ENCODE measurements at regions not wholly inside any gene's neighbourhood (a gene's known extent, or its start where the extent isn't known, plus 50 kb on each side); places are given as distances from the start of the nearest gene placed in this dataset.

DNA sequence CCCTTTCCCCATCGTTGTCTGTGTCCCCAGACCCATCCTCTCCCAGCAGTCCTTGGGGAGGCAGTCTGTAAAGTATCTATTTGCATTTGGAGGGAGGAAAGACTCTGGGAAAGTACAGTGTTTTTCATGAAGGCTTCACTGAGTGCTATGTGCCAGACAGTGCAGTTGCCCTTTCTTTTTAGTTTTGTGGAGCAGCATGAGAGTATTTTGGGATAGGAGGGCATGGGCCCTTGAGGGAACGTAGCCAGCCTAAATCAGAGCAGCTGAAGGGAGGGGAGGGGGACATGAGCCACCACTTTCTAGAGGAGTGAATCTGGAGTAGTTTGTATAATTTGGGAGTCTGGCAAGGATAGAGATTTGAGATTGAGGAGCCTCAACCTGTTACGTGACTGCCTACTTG lies 404.0 kb upstream of the KAZN start:
- no peak for DNase-seq (ENCODE audit: low spot score)

DNA sequence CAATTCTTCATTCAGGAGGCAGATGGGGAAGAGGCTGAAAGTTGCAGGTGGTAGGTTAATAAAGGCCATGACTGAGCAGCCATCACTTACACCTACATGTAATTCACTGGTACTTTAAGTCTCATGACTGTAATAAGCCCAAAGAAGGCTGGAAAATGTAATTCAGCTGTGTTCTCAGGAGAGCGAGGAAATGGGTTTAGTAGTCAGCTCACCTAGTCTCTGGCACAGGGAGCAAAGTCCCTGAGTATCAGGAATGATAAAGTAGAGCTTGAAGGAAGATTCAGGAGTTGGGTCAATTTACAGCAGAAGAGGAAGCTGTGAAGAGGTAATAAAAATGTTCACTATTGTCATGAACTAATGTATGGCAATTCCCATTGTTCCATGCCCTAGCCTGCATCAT lies 393.4 kb upstream of the KAZN start:
- DNase-seq (ENCODE audit: low spot score) = no peak

DNA sequence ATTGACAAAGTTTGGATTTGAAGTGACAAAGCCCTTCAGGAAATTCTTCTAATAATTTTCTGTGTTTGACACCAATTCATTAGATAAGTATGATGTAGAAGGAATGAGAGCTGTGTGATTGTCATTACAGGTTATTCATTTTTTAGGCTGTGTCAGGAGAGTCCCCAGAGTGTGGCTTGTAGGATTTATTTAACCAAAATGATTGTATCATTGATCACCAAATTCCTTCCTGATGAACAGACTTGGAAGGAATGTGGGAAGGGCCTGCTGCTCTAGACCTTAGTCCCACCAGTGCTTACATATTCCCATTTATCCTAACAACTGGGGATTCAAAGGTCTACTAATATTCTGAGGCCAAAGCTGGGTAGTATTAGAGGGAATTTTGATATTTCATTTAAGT lies 383.3 kb upstream of the KAZN start:
- DNase-seq (ENCODE audit: low spot score) = no peak

DNA sequence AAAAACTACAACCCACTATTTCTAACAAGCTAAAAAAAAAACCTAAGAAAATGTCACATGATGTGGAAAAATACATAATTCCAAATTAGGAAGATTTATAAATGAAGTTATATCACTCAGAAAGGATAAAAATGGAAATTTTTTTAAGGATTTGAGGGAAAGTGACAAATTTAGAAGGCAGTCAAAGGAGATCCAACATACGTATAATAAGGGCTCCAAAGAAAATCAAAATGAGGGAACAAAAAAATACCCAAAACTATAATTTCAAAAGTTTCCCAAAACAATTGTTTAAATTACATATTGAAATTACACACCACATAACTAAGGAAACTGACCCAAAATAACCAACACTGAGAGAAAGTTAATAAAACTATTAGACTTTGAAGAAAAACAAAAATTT lies 381.1 kb upstream of the KAZN start:
- DNase-seq (ENCODE audit: low spot score) = no peak

DNA sequence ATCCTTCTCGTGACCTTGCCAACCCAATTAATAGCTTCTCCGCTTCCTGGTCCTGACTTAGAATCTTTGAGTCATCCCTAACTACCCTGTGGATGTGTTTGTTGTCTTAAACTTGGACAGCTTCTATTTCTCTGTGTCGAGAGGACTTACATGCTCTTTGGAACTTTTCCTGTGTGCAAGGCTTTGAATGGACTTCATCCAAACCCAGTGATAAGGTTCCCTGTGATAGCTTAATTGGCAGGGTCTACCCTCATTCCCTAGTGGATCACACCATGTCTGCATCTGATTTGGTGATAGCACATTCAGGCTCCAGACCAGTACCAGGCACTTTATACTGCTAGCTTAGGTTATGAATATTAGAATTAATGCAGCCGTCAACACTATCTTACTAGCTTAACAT lies 378.2 kb upstream of the KAZN start:
- DNase-seq (ENCODE audit: low spot score) = no peak

DNA sequence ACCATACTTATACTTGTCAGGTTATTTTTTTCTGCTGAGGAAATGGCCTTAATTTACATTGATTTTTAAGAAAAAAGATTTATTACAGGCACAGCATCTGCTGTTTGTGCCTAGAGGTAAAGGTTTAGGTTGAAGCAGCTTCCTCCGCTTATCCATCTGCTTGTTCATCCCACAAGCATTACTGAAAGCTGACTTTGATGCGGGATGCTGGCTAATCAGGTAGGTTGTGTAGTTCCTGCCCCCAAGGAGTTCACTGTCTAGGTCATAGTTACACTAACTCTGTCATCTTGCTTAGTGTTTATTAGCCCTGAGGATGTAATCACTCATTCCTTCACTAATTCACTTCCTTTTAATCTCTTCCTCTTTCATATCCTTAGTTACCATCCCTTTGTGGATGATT lies 377.7 kb upstream of the KAZN start:
- no peak for DNase-seq (ENCODE audit: low spot score)

DNA sequence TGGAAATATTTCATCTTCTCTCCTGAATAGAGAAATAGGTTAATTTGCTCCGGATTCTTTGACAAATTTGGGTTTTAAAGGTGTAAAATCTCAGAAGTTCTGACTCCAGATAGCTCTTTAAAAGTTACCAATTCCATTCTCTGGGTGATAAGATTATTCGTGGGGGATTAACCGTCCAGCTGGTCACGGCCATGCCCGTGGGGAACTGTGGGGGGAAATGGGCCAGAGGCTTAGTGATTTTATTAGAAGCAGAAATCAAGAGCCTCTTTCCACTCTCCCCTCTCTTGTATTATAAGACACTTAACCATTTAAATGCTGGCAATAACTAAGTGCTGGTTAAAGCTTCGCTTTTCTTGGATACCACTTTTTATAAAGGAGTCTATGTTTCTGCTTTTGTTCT lies 376.4 kb upstream of the KAZN start:
- DNase-seq (ENCODE audit: low spot score) = no peak

DNA sequence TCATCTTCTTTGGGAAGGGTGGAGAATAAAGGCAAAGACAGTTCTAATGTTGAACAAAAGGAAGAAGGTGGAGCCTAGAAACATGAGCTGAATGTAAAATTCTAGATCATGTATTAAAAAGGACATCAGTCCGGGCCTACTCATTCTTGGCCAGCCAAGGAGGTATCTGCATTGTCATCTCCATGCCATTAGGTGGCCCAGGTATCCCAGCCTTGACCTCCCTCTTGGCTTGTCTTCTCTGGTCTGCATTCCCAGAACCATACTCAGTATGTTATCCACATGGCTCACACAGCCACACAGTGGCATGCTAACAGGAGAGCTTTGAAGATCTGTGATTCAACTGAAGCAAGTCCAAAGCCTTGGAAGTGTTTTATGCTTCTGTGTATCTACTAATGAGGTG lies 369.8 kb upstream of the KAZN start:
- no peak for DNase-seq (ENCODE audit: low spot score)

DNA sequence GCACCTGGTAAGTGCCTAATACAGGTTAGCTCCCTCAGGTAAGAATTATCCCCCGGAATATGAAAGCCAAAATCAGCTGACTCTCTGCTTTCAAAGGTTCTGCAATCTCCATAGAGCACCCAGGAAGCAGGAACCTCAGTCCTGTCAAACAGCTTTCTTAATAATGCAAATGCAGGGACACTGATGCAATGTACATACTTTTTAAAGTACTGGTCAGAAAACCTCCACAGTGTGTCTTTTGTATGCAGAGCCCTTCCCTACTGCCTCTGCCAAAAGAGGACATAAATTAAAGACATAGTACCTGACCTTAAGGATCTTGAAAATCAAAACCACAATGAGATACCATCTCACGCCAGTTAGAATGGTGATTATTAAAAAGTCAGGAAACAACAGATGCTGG lies 365.0 kb upstream of the KAZN start:
- no peak for DNase-seq (ENCODE audit: low spot score)

DNA sequence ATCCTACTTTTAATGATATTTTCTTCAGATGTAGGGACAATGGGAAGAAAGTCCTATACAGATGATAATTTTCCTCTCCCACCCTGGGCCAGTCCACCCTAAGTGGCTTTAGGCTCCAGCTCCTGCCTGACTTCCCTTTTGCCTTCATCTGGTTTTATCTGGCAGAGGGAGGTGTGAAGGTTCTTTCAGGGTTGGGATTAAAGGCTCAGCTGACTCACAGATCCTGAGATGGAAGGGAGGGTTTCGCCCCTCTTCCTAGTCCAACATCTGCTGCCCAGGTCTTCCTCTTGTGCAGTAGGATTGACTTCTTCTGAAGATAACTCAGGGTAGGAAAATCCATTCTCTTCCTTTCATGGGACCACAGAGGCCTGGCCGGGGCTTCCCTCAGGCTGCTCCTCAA lies 362.4 kb upstream of the KAZN start:
- no peak for DNase-seq (ENCODE audit: low spot score)

DNA sequence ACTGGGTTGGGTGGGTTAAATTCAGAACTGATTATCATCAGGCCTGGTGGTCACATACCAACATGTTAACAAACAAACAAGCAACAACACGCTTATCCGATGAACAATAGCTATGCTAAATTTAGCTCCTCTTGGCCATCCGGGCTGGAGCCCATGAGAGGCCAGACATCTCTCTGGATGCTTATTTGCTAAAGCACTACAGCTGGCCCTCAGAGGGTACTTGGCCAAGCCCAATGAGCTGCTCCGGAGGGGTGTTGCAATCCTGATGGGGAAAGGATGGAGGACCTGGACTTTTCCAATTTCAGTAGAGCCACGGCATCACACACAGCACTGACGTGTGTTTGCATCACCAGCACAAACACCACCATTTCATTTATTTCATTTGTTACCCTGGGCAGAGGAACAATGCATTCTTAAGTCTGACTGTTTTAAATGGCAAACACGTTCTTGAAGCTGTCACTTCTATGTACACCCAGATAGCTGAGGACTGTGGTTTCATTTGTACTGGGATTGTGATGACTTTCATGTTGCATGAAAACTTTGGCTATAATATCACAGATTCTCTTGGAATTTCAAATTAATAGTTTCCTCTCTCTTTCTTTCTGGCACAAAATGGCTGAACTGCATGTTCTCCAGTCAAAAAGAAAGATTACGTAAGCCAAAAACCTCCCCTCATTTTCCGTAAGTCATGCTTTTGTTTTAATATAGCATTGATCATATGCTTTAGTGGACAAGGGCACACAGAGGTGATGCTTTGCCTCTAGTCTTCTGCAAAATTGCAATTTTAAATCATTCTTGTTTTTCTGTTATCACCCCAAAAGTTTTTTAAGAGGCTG lies 359.8 kb upstream of the KAZN start:
- no peak for DNase-seq (ENCODE audit: low spot score)

DNA sequence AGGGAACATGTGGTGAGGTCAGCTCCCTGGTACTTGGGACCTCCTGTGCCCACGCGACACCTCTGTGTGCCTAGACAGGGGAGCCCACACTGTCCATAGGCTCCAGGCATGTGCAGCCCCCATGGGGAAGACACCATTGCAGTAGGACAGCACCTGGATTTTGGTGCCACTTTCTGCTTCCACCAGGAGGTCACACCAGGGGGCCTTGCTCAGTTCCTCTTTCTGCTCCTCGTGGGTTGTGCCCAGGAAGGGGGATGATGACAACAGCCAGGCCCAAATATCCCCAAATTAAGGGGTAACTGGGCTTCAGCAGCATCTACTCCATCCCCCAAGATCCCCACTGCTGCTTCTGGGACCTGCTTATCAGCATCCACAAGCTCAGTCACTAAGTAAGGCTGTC lies 358.2 kb upstream of the KAZN start:
- no peak for DNase-seq (ENCODE audit: low spot score)

DNA sequence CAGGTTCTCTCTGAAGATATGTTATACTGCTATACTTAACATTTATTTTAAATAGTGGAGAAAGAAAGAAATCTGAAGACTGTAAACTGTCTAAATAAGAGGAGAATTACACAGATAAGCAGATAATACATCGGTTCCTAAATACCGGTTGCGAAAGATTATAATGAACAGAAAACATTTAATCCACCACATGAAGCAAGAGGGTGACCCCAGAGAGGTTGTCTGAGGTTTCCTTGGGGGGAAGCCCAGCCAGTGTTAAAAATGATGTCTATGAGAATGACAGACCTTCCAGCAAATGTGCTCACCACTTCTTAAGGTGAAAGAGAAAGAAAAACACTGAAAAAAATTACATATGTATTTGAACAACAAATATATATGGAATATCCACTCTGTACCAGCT lies 356.4 kb upstream of the KAZN start:
- DNase-seq (ENCODE audit: low spot score) = no peak

DNA sequence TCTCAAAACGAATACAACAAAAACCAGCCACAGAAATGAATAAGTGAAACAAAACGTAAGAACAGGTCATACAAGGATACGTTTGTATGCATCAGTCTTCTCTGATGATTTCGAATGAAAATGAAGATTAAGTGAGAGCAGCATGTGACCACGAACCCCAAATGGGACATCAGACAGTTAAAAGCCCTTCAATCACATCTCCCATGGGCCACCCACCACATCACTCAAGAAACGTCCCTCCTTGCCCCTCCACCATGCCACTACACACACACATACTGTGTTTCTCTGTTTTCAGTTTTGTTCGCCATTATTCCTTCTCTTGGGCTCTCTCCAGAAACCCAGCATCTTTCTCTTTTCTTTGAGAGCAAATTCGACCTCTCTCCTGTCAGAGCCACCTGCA lies 355.6 kb upstream of the KAZN start:
- DNase-seq (ENCODE audit: low spot score) = no peak

DNA sequence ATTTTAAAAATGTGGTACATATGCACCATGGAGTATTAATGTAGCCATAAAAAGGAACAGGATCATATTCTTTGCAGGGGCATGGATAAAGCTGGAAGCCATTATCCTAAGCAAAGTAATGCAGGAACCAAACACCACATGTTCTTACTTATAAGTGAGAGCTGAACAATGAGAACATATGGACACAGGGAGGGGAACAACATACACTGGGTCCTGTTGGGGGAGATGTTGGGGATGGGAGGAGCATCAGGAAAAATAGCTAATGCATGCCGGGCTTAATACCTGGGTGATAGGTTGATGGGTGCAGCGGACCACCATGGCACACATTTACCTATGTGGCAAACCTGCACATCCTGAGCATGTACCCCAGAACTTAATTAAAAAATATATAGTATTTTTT lies 352.5 kb upstream of the KAZN start:
- DNase-seq (ENCODE audit: low spot score) = no peak

DNA sequence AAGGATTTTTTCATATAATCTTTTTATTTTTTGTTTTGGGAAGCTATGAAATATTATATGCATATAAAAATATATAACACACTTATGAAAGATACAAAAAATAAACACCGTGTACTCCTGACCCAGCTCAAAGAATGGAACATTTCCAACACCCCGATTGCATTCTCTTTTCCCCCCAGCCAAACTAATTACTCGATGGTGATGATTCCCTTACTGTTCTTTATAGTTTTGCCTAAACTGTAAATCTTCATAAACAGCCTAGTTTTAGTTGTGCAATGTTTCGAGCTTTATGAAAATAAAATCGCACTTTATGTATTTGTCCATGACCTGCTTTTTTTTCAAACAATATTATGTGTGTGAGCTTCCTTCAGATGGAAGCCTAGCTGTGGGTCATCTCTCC lies 352.0 kb upstream of the KAZN start:
- no peak for DNase-seq (ENCODE audit: low spot score)

DNA sequence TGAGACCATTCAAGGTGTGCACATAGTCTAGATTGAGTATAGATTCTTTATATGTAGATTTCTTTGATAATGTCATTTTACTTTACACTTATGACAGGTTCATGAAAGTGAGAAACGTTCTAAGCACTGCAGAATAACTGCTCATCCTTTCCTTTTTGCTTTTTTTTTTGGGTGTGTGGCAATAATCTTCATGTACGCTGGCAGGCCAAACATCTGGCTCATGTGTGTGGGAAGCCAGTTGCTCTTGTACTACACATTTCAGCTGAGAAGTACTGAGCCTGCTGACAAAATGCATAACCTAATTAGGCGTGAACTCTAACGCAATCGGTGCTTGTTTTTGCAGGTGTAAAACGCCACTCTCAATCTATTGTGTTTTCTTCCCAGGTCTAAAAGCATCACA lies 350.8 kb upstream of the KAZN start:
- DNase-seq (ENCODE audit: low spot score) = no peak

DNA sequence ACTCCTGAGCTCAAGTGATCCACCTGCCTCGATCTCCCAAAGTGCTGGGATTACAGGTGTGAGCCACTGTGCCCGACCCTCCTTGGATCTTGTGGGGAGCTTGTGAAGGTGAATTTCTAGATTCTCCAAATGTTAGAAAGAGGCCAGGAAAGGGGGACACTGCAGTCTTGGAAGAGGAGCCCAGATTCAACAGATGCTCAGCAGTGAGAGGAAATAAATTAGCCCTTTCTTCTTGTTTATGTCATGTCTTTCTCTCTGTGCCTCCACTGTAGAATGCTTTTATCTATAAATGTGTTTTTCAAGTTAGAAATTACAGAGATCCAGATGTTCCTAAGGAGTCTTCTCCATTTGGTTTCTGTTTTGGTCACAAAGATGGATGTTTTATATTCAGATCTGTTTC lies 346.6 kb upstream of the KAZN start:
- no peak for DNase-seq (ENCODE audit: low spot score)

DNA sequence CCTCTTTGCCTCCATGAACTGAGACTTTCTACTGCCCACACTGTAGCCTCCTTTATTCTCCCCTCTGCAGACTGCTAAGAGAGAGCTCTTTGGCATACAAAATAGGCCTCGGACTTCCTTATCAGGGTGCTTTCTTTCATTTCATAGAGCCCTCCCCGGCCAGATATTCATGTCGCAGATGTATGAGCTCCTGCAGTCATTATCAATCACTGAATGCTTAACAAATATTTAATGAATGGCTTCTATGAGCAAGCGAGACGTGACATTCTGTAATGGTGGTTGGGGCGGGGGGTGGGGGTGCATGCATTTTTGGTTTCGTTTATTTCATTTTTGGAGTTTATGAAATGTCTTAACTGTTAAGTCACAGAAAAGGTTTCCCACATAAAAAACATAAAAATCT lies 344.8 kb upstream of the KAZN start:
- DNase-seq (ENCODE audit: low spot score) = no peak

DNA sequence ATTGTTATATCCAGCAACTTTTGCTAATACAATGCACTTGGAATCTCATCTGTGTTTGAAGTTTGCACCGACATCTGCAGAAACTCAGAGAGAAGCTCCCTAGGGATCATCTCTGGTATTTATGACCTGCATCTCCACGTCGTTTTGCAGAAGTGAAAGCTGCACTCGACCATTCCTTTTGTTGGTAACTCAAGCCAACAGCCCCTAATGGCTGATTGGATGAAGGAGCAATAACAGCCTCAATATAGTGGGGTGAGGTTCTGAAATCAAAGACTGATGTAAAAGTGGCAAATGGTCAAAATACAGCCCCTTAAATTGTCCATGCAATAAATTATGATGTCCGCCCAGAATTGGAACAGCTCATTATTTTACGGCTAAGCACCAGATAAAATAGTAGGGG lies 344.2 kb upstream of the KAZN start:
- DNase-seq (ENCODE audit: low spot score) = no peak

DNA sequence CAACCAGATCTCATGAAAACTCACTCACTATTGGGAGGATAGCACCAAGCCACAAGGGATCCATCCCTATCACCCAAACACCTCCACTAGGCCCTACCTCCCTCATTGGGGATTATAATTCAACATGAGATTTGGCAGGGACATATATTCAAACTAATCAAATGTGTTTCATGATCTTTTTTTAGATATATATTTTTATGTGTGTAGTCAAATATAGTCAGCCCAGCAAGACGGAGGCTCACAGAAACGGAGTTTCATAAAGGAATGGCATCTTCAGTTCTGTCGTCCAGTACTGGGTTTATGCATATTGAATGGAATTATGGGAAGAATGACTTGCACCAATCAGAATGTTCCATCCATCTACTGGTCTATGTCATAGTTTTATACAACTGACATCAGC lies 343.3 kb upstream of the KAZN start:
- no peak for DNase-seq (ENCODE audit: low spot score)

DNA sequence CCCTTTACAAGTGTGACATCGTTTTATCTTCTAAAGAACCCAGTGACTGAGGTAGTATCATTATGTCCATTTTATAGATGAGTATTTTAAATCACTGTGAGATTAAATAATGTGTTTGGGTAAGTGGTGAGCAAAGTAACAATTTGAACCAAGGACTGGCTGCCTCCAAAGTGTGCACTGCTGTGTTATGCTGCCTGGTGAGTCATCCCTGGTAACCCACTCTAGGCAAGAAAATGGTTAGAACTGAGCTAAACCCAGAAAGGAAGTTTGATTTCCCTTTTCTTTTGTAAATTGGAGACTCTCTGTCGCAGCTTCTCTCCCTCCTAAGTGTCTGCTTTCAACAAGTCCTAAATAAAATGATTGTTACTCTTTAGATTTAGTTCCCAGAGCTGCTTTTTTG lies 342.8 kb upstream of the KAZN start:
- DNase-seq (ENCODE audit: low spot score) = no peak

DNA sequence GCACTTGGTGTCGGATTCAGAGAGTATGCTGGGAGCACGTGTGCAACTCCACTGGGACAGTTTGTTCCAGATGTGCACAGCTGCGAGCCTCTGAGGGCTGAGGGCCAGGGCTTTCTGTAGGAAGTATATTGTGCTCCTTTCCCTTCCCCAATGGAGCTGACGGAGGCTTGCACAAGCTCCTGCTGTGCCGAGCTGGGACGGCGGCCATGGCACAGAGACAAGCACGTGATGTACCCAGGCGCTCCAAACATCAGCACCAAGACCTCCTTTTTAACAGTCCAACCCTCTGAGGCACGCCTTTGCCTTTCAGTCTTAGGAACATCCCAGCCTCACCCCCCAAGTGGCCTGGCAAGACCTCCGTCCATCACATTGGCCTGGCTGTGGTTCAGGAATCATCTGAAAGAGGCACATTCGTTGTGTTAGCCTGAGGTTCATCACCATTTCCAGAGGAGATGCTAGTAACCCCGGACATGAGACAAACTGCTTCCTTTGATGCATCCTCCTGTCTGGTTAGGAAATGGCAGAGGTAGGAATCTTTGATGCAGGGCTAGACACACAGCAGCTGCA lies 339.2 kb upstream of the KAZN start:
- DNase-seq (ENCODE audit: low spot score) = no peak

DNA sequence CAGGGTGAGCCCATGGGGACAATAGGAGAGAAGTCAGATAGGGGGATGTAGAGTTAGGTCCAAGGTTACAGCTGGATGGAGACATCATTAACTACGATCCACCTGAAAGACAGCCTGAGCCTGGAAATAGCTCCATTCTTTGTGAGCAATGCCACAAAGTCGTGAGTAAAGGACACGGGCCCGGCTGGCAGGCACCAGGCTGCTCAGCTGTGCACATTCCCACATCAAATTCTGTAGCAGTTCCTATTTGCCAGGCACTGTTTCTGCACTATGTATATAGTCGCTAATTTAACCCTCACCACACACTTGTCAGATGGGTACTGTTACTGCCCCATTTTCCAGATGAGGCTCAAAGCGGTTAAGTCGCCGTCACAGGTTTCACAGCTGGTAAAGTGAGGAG lies 338.0 kb upstream of the KAZN start:
- DNase-seq (ENCODE audit: low spot score) = no peak

Data from CD4-positive, alpha-beta T cell treated with Interleukin-15 for 4 hours (primary cell).